Endothelial cell of umbilical vein (primary cell): ENCODE measurements at regions not wholly inside any gene's neighbourhood (a gene's known extent, or its start where the extent isn't known, plus 50 kb on each side); places are given as distances from the start of the nearest gene placed in this dataset.

ENCODE experiments used
- BruUV-seq: library from RNA; stranded (reverse); fragments of 400-500 nt; replicated peaks from 2 replicates; lab custom pipeline; 2021; lab: Mats Ljungman, UMichigan
- CTCF ChIA-PET: fragments of 300-600, 350-600 bp; sonication (Branson Sonifier 250); formaldehyde crosslinking; loops from one replicate; lab custom pipeline; 2021; ENCODE audit warnings: antibody characterized with exemption, inconsistent platforms; lab: Charles Lee
- POLR2A ChIA-PET: fragments of 300-600, 350-600 bp; sonication (Branson Sonifier 250); formaldehyde crosslinking; loops from one replicate; lab custom pipeline; 2021; ENCODE audit warnings: antibody characterized with exemption, inconsistent platforms; lab: Charles Lee
- DNase-seq: peaks from one replicate; pipeline ENCODE4 v3.0.0-alpha.2; 2011; ENCODE audit warnings: low read depth, low spot score
- FAIRE-seq: peaks from 2 replicates; lab custom pipeline; 2011; peaks lifted over from hg19 to GRCh38; lab: Jason Lieb, UNC
- H2AFZ ChIP-seq: 2 replicates; pipeline ENCODE4 v1.6.0; 2012; ENCODE audit warnings: low read depth, low read length, control low read depth, inconsistent platforms
- H3K27ac ChIP-seq: 2 replicates; pipeline ENCODE4 v1.5.1; 2011; ENCODE audit warnings: low read depth, mild to moderate bottlenecking, control low read depth, low read length, moderate library complexity; ENCODE audit not compliant: insufficient read depth
- H3K27me3 ChIP-seq, 2 experiments: 2 replicates each; pipeline versions ENCODE4 v1.6.0 to v1.6.1; 2011; ENCODE audit warnings: low read length in 2 of 2, mixed read lengths in 1 of 2; ENCODE audit not compliant: control insufficient read depth in 2 of 2, insufficient read depth in 2 of 2
- H3K36me3 ChIP-seq, 2 experiments: 2 replicates in 1 of 2; 3 replicates in 1 of 2; pipeline ENCODE4 v1.5.1; 2011; ENCODE audit warnings: low read length in 2 of 2, mild to moderate bottlenecking in 1 of 2, moderate library complexity in 1 of 2; ENCODE audit not compliant: control insufficient read depth in 2 of 2, insufficient read depth in 2 of 2; ENCODE audit errors: extremely low read depth in 1 of 2
- H3K4me1 ChIP-seq: 3 replicates; pipeline ENCODE4 v1.5.1; 2011; ENCODE audit warnings: mild to moderate bottlenecking, low read length; ENCODE audit not compliant: control insufficient read depth, insufficient read depth; ENCODE audit errors: extremely low read depth
- H3K4me2 ChIP-seq: 2 replicates; pipeline ENCODE4 v1.6.1; 2011; ENCODE audit warnings: low read length, control low read depth, mixed read lengths; ENCODE audit not compliant: insufficient read depth
- H3K4me3 ChIP-seq, 3 experiments: fragments of 200-600 bp in 1 of 3; sonication (generic), shearing (Covaris generic) in 1 of 3; replicated peaks in 1 of 3; 2 replicates each; pipeline ENCODE4 v1.5.1; 2011 to 2016; ENCODE audit warnings: control low read depth in 3 of 3, low read length in 3 of 3, mild to moderate bottlenecking in 2 of 3, inconsistent platforms in 1 of 3, low read depth in 1 of 3, moderate library complexity in 1 of 3; ENCODE audit not compliant: insufficient read depth in 1 of 3
- H3K79me2 ChIP-seq: 2 replicates; pipeline ENCODE4 v1.6.0; 2012; ENCODE audit warnings: low read length, inconsistent platforms; ENCODE audit not compliant: control insufficient read depth, insufficient read depth
- H3K9ac ChIP-seq: replicated peaks from 2 replicates; pipeline ENCODE3; 2011; ENCODE audit warnings: low read length, control low read depth; ENCODE audit not compliant: insufficient read depth; ENCODE audit errors: extremely low read depth
- H3K9me1 ChIP-seq: replicated peaks from 3 replicates; pipeline ENCODE4 v1.6.0; 2011; ENCODE audit warnings: mild to moderate bottlenecking, low read length; ENCODE audit not compliant: control insufficient read depth, insufficient read depth; ENCODE audit errors: extremely low read depth
- H3K9me3 ChIP-seq: replicated peaks from 2 replicates; pipeline ENCODE4 v1.5.1; 2012; ENCODE audit warnings: low read length, inconsistent platforms; ENCODE audit not compliant: control insufficient read depth, insufficient read depth
- H4K20me1 ChIP-seq: replicated peaks from 2 replicates; pipeline ENCODE3; 2011; ENCODE audit warnings: mild to moderate bottlenecking, low read length; ENCODE audit not compliant: control insufficient read depth, insufficient read depth; ENCODE audit errors: extremely low read depth
- CTCF ChIP-seq, 2 donors: IDR thresholded peaks; 1 replicate in 1 of 2; 2 replicates in 1 of 2; pipeline ENCODE4 v1.5.1; 2011; ENCODE audit warnings: low read length in 2 of 2, mild to moderate bottlenecking in 2 of 2, moderate library complexity in 2 of 2, control low read depth in 1 of 2, inconsistent platforms in 1 of 2, low read depth in 1 of 2; ENCODE audit not compliant: insufficient read depth in 1 of 2; ENCODE audit errors: extremely low read depth in 1 of 2
- EZH2 ChIP-seq: IDR thresholded peaks from 2 replicates; pipeline ENCODE4 v1.6.1; 2012; ENCODE audit warnings: borderline replicate concordance, low read depth, mild to moderate bottlenecking, moderate library complexity, low read length, inconsistent platforms; ENCODE audit not compliant: severe bottlenecking
- FOS ChIP-seq: IDR thresholded peaks from 2 replicates; pipeline ENCODE4 v1.6.1; 2011; ENCODE audit warnings: mild to moderate bottlenecking, low read length, moderate library complexity, borderline replicate concordance; ENCODE audit not compliant: insufficient read depth
- GATA2 ChIP-seq: IDR thresholded peaks from 2 replicates; pipeline ENCODE4 v1.7.0; 2011; ENCODE audit warnings: low read depth, mild to moderate bottlenecking, moderate library complexity, mixed read lengths, low read length; ENCODE audit not compliant: insufficient read length, insufficient read depth
- JUN ChIP-seq: IDR thresholded peaks from 2 replicates; pipeline ENCODE4 v1.6.1; 2011; ENCODE audit warnings: borderline replicate concordance, low read depth; ENCODE audit not compliant: insufficient read length, insufficient read depth
- MAX ChIP-seq: IDR thresholded peaks from 2 replicates; pipeline ENCODE4 v1.6.1; 2011; ENCODE audit not compliant: insufficient read depth, insufficient read length
- MYC ChIP-seq: IDR thresholded peaks from one replicate; pipeline ENCODE4 v1.6.1; 2011; ENCODE audit warnings: mild to moderate bottlenecking, low read depth, low read length
- POLR2A ChIP-seq: IDR thresholded peaks from 2 replicates; pipeline ENCODE4 v1.6.1; 2012; ENCODE audit warnings: low read depth, mild to moderate bottlenecking, control low read depth, low read length
- POLR2AphosphoS5 ChIP-seq: IDR thresholded peaks from 2 replicates; pipeline ENCODE4 v1.6.1; 2012; ENCODE audit warnings: low read depth, mild to moderate bottlenecking, control low read depth, low read length, moderate library complexity; ENCODE audit not compliant: insufficient read depth
- dilution Hi-C: fragments of 300-500 bp; cut with MboI; formaldehyde crosslinking; loops from one replicate; pipeline ENCODE4 v1.15.0; 2019; ENCODE audit warnings: low sequenced_read_pairs; ENCODE audit not compliant: extremely low pct_ligation_motif_present
- intact Hi-C: fragments of 100-400 bp; cut with micrococcal nuclease; formaldehyde crosslinking; loops from one replicate; pipeline ENCODE4 v1.10.0; 2022

GRCh38 chr5:171713152-171713551 is 72.5 kb upstream of the SMIM23 start:
- Histone ChIP-seq H3K27me3 (peaks cover 6 to 13% of the 10 kb centered on the region in 2 experiments), H3K4me3 (no peak overlapping the region), H2AFZ (no peak overlapping the region), H3K9me1 (no peaks in the 10 kb centered on the region), H3K9ac (no peak overlapping the region), H3K4me1 (no peaks in the 10 kb centered on the region), H3K79me2 (no peaks in the 10 kb centered on the region), H3K4me2 (no peak overlapping the region), H3K36me3 (no peaks in the 10 kb centered on the region), H3K27ac (no peak overlapping the region), H3K9me3 (no peaks in the 10 kb centered on the region), H4K20me1 (no peaks in the 10 kb centered on the region)
- FAIRE-seq (no peak), DNase-seq (no peak)
- POLR2A ChIA-PET, result no interaction called here
- intact Hi-C loops, result no loop called here
- TF ChIP-seq FOS (no peak), EZH2 (no peak), MYC (no peak), POLR2A (no peak), JUN (no peak), GATA2 (no peak), POLR2AphosphoS5 (no peak), MAX (no peak), CTCF (IDR thresholded peaks at IDR 0.05; ENCODE audit: extremely low read depth in 1 of 2, insufficient read depth in 1 of 2, low read depth in 1 of 2, low read length in 2 of 2) (no peak)
- BruUV-seq, result no TSS peak
- CTCF ChIA-PET, result interaction anchor here (1.5 kb wide), 1 partner anchor 20 kb away, joined by 3 read pairs; no protein-coding TSS in a partner anchor
- dilution Hi-C loops, result no loop called here
